HG03280 (cell line): ENCODE measurements at regions not wholly inside any gene's neighbourhood (a gene's known extent, or its start where the extent isn't known, plus 50 kb on each side); places are given as distances from the start of the nearest gene placed in this dataset.
"Not testable (repeated sequence)": the region's sequence is repeated elsewhere in the genome, so short reads cannot be mapped to it uniquely, and the experiment has no call there.

Source experiments
- ATAC-seq: cut with Tn5 transposase; IDR thresholded peaks from one replicate; pipeline ENCODE4 v1.9.1; 2021; ENCODE audit warnings: mild to moderate bottlenecking, moderate library complexity; ENCODE audit not compliant: unreplicated experiment

DNA sequence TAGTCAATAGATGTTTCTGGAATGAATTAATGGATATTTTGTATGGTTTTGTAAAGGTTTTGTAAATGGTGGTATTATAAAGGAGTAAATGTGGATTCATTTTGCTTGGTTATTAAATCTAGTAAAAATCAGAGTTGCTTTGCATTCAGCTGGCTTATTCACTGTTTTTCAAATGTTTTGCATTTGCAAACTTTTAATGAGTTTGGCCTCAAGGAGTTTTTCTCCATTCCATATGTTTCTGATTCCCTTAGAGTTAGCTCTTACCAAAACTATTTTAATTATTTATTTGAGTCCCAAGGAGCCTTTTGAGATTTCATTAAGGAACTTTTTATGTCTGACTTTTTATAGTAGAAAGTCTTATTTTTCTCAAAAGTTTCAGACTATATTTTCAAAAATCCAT is 992.2 kb downstream of the DIPK2A start:
- no peak for ATAC-seq

DNA sequence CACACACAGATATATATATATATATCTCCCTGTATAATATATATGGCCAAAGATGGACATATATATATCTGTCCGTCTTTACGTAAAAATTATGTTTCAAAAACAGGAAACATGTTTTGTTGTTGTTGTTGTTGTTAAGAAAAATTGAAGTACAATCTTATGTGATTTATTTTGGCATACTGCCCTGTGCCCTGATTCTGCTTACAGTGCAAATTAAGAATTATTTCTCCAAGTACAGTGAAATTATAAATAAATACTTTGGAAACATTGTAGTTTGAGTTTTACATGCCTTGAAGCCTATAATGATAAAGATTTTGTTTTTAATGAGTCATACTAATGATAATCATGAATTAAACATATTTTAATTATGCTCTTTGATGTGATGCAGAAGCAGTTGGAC is 994.9 kb downstream of the DIPK2A start:
- ATAC-seq: no peak

DNA sequence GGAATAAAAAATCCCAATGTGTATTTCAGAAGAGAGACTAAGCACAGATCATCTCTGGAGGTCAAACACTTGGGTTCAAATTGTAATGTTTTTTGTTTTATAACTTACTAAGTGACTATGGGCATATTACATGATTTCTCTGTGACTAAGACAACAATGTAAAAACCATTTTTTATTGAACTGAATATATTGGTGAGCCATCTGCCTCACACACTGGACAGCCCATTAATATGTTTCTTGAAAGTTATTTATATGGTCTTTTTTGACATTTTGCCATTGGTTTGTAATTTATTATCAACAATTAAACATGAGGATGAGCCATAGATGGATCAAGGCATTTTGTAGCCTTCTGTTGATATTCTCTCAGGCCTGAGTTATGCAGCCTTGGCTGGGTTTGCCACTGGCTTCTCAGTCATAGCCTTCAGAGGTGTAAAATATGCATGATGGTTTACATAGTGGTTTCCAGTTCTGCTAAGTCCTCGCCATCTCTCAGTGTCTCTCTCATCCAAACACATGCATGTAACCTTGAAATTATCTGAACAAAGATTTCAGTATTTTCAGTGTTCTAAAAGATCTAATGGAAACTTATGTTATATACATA is 997.2 kb downstream of the DIPK2A start:
- no peak for ATAC-seq

DNA sequence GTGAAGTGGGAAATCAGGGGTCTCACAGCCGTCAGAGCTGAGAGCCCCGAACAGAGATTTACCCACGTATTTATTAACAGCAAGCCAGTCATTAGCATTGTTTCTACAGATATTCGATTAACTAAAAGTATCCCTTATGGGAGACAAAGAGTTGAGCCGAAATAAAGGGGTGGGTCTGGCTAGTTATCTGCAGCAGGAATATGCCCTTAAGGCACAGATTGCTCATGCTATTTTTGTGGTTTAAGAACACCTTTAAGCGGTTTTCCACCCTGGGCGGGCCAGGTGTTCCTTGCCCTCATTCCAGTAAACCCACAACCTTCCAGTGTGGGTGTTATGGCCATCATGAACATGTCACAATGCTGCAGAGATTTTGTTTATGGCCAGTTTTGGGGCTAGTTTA is 1012.9 kb downstream of the DIPK2A start:
- not testable (repeated sequence) for ATAC-seq

DNA sequence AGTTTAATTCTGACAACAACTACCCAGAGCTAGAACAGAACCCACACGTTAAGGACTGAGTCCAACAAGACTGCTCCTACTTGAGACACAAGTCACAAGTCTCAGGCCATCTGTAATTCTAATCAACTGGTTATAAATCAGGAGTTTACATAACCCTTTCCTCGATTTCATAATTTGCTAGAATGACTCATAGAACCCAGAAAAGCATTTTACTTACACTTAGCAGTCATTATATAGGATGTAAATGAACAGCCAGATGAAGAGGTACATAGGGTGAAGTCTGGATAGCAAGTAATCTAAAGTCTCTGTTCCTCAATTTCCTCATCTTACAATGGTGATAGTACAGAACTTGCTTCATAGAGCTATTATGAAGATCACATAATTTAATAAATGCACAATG is 1018.2 kb downstream of the DIPK2A start:
- ATAC-seq: no peak

DNA sequence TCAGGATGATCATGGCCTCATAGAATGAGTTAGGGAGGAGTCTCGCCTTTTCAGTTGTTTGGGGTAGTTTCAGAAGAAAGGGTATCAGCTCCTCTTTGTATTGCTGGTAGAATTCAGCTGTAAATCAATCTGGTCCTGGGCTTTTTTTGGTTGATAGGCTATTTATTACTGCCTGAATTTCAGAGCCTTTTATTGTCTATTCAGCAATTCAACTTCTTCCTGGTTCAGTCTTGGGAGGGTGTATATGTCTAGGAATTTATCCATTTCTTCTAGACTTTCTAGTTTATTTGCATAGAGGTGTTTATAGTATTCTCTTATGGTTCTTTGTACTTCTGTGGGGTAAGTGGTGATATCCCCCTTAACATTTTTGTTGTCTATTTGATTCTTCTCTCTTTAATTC is 1024.2 kb downstream of the DIPK2A start:
- ATAC-seq: no peak

DNA sequence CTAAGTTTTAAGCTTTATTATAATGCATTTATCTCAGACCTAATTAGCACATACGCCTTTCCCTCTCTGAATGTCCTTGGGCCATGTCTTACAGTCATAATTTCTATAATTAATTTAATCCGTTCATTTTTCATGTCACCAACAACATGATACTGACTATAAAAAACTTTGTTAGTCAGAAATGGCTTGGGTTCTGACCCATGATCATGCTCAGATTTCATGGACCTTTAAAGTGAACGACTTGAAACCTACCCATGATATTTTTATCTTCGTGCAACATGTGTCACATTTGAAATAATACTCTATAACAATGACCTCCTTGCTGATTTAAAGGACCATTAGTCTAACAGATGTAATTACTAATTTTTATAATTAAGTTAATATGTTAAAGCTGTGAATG is 1033.8 kb downstream of the DIPK2A start:
- no peak for ATAC-seq

DNA sequence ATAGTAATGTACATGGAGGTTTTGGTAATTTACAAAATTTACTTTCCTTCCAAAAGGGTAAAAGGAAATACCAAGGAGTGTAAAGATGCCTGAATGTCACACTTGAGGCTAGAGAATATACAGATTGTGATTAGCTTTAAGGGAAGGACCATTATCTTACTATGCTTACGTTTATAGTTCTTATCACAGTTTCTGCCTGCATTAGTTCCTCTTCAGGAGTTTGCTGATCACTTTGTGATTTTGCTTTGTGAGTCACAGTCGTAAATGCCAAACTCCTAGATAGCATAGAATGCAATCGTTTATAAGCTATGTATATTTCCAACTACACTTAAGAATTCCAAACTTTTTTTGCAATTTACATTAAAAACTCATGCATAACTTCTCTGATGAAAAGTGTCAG is 1034.6 kb downstream of the DIPK2A start:
- ATAC-seq: no peak

DNA sequence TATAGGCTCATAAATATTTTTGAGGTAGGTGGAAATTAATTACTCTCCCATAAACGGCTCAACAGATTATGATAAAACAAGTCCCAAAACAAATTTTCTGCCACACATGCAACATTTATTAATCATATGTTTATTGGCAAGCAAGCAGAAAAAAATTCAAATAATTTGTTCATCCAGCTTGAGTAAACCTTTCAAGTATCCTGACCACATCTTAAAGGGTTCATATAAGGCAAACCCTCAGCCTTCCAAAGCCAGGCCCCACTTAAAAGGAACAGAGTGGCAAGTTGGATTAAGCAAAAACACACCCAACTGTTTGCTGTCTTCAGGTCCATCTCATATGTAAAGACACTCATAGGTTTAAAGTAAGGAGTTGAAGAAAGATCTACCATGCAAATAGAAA is 1042.3 kb downstream of the DIPK2A start:
- ATAC-seq: no peak

DNA sequence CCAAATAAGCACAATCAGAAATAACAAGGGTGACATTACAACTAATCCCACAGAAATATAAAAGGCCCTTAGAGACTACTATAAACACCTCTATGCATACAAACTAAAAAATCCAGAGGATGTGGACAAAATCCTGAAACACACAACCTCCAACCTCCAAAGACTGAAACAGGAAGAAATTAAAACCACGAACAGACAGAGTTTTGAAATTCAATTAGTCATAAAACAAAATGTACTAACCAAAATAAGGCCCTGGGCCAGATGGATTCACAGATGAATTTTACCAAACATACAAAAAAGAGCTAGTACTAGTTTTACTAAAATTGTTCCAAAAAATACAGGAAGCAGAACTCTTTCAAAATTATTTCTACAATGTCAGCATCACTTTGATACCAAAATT is 1043.6 kb downstream of the DIPK2A start:
- no peak for ATAC-seq

DNA sequence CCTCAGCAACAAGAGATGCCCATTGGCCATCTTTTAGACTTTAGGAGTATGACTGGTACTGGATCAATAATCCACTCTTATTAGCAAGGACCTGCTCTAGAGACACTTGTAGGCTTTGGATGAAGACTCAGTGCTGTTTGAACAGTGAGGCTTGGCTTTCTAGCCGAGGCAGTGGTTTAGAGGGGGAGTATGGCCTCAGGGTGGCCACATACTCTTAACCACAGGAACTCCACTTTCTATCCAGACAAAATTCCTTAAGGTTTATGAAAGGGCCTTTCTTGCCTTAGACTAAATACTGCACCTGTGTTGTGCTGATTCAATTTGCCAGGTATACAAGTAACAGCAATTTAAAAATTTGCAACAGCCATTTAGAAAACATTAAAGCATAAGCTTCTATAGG is 1046.3 kb downstream of the DIPK2A start:
- ATAC-seq: no peak

DNA sequence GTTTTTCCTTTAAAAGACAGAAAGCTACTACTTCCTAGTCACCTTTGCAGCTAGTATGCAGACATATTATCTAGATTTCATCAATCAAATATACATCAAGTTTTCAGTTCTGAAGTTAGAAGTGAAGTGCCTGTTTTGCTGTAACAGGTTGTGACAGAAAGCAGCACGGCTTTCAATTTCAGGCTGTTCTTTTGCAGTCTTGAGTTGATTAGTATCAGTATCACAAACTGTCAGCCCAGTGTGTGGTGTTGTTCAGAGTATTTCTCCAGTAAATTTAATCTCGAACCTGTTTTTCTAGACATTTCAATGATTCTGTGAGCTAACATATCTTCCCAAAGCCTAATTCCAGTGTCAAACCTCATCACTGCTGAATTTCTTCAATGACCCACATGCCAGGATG is 1050.8 kb downstream of the DIPK2A start:
- ATAC-seq: no peak

DNA sequence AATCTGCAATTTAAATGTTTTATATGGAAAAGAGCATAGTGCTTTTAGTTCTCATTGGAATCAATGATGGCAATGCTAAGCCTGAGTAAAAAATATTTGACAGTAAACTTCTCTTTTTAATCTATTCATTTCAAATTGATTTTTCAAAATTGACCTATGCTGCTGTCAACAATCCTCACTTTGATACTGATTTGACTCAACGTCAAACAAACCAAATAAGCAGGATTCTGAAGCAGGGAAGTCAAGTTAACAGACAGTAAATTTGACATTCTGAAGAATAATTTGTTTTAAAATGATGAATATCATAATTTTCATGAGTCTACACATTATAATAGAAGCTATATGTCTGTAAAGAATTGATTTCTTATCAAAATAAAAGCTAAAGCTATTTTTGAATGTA is 1053.1 kb downstream of the DIPK2A start:
- no peak for ATAC-seq

DNA sequence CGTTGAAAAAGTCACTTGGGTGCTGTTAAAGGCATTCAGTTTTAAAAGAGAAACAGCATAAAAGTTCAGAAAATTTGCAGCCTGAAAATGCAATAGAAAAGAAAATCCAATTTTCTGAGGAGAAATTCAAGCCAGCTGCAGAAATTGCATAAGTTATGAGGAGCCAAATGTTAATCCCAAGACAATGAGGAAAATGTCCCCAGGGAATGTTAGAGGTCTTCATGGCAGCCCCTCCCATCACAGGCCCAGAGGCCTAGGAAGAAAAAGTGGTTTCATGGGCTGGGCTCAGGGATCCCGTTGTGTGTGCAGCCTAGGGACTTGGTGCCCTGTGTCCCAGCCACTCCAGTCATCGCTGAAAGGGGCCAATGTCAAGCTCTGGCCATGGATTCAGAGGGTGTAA is 1055.6 kb downstream of the DIPK2A start:
- not testable (repeated sequence) for ATAC-seq

DNA sequence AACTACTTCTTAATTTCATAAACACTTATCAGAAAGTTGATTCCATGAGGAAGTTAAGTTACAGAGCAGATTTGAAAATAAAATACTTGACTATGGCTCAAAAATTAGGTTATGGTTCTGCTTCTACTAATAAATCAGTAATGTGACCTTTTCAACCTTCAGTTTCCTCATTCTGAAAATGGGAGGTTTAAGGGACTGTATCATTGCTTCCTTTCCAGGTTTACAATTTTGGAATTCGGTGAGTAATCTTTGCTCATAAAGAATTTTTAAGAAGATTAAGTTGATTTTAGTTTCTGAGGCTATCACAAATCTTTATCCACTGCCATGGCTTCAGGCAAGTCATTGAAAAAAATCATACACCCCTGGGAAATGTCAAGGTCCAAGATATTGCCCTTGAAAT is 1061.2 kb downstream of the DIPK2A start:
- ATAC-seq: no peak

DNA sequence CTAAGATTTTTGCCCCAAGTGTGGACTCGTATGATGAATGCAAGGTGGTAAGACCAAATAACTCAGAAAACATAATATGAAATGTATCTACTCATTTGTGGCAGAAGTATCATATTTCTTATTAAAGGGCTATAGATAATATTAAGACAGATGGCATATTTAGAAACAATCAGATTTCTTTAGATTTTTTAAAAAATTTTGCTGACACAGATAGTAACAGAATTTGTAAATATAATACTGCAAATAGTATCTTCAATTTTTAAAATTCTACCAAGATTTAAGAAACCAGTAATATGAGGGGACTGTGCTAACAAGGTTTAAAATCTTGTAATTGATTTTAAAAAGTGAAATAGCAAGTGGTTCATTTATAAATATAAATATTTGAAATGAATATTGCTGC is 1064.1 kb downstream of the DIPK2A start:
- ATAC-seq: no peak

DNA sequence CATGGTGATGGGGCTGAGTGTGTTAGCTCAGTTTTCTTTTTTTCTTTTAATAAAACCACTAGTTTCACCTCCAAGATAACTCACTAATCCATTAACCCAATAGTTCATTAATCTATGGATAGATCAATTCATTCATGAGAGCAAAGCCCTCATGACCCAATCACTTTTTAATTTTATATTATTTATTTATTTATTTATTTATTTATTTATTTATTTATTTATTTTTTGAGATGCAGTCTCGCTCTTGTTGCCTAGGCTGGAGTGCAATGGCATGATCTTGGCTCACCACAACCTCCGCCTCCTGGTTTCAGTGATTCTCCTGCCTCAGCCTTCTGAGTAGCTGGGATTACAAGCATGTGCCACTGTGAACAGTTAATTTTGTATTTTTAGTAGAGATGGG is 1082.4 kb downstream of the DIPK2A start:
- ATAC-seq: not testable (repeated sequence)

DNA sequence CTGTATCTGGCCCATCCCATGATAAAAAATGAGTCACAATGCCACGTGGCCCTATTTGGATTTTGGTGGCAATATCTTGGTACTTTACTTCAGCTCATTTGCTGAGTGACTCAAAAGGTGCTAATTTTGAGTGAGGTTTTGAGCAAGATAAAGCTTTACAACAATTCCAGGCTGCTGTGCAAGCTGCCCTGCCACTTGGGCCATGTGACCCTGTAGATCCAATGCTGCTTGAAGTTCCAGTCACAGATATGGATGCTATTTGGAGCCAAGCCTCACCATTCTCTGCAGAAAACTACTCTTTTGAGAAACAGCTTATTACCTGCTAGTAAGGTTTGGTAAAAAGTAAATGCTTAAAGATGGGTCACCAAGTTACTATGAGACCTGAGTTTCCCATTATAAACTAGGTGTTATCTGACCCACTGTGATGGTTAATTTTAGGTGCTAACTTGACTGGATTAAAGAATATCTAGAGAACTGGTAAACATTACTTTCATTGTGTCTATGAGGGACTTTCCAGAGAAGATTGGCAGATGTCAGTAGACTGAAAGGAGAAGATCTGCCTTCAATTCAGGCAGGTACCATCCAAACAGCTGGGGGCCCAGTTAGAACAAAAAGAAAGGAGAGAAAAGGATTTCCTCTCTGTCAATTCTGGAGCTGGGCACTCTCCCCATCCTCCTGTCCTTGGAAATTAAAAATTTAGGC is 1083.9 kb downstream of the DIPK2A start:
- no peak for ATAC-seq

DNA sequence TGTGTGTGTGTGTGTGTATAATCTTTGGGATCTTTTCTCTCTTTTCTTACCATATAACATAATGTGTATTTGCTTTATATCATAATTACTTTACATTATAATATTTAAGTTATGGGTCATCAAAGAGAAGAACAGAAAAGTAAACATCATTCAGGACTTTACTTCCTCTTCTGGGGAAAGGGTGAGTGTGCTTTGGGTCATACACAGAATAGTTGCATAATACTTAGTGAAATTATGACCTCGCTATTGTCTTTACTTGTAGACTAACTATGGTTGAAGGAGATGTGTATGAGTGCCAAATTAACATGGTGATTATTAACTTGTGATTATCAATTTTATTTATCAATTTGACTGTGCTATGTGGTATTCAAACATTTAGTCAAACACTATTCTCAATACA is 1086.9 kb downstream of the DIPK2A start:
- ATAC-seq: no peak

DNA sequence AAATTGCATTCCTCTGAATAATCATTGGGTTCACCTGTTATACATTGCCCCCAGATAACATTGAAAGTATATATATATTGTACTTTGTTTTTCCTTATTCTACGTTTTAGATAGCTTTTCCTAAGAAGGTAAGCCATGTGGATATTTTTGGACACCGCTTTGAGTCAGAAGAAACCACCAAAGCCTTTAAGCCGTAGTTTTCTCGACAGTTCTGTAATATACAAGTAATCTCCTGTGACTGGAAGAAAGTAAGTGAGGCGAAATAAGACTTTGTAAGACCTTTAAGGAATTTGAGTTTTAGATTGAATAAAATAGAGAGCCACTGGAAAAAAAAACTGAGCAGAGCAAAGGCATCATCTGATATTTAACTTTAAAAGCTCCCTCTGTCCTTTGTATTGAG is 1092.0 kb downstream of the DIPK2A start:
- ATAC-seq: no peak

DNA sequence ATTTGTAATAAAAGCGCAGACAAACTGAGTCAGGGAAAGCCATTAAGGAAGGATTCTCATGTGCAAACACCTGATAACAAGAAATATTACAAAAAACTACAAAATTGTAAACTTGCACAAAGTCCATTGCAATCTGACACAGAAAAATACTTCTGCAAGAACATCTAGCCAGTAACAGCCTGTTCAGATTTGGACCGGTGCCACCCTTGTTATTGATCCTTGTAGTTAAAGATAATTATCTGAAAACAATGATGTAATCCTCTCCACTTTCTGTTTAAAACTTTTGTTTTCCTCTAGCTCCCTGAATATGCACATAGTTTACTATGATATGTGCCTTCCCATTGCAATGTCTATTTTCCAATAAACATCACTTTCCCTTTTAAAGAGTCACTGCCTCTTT is 1090.2 kb downstream of the PLOD2 start:
- ATAC-seq: no peak

DNA sequence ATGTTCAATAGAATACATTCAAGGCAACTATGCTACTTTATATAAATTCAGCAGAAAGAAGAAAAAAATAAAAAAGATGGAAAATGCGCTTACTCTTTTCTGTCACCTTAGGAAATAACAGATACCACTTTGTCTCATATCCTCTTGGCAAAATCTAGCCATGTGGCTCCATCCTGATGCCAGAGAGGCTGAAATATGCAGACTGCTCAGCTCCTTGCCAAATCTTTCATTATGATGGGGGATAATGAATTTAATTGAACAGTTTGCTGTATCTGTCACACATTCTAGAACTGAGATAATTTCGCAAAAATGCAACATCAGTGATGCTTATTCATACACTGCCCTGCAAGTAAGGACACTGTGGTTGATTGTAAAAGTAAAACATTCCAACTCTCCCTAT is 1081.5 kb downstream of the PLOD2 start:
- ATAC-seq: no peak

DNA sequence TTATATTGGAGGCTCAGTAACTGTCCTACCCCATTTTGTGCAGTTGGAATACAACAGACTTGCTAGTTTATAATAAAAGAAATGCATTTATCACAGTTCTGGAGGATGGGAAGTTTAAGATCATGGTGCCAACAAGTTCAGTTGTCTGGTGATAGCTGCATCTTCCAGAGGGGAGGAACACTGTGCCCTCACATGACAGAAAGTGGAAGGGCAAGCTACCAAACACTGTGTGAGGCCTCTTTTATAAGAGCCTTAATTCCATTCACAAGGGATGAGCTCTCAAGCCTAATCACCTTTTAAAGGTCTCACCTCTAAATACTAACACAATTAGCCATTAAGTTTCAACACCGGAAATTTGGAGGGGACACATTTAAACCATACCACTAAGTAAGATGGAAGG is 1073.9 kb downstream of the PLOD2 start:
- ATAC-seq: no peak
